SHP77 (cell line): ENCODE measurements at regions not wholly inside any gene's neighbourhood (a gene's known extent, or its start where the extent isn't known, plus 50 kb on each side); places are given as distances from the start of the nearest gene placed in this dataset.

Source experiments
- DNase-seq, 2 experiments: peaks; one replicate each; lab custom pipeline; 2025; lab: John Stamatoyannopoulos, UW

DNA sequence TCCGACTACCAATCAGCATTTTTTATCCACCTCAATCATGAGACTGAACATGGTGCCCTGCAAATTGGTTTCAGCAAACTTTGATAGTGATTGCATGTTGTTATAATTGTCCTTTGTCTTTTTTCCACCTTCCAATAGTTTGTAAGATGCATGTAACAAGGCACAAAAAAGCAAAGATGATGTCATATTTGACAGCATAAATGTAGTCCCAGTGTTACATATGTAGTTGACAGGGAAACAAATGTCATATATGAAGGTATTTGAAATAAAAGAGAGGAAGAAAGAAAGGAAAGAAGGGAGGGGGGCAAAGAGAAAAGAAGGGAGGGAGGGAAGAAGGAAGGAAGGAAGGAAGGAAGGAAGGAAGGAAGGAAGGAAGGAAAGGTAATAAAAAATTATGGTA, 441.7 kb upstream of the CPEB2 start:
- no peak for DNase-seq

DNA sequence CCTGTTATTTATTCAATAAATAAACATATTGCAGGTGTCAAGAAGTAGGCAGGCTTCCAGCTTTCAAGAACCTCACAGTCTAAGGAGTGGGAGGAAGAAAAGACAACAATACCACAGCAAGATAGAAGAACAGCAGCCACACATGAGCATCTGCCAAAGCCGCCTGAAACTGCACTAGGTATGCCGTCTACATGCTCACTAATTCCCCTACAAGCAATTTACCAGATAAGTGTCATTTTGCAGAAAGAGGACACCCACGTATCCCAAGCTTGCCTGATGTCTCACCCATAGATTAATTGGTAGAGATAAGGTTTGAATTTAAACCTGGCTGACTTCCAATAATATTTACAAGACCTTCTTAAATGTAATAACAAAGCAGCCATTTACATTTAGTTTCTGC, 439.4 kb upstream of the CPEB2 start:
- DNase-seq, result no peak

DNA sequence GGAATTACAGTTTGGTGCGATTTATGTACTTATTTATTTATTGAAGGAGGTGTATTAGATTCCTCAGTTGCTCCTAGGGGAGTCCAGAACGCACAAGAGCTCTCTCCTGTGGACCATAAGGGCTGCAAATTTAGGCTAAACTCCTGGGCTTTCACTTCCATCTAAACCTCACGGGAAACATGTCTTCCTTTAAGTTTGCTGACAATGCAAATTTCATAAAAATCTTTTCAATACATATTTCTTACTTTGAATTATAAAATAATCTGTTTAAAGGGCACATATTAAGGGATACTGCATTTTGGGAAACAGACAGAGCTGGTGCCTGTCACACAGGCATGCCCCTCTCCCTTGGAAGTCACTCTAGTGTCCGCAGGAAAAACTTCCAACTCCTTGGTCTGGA, 438.0 kb upstream of the CPEB2 start:
- DNase-seq, result no peak

DNA sequence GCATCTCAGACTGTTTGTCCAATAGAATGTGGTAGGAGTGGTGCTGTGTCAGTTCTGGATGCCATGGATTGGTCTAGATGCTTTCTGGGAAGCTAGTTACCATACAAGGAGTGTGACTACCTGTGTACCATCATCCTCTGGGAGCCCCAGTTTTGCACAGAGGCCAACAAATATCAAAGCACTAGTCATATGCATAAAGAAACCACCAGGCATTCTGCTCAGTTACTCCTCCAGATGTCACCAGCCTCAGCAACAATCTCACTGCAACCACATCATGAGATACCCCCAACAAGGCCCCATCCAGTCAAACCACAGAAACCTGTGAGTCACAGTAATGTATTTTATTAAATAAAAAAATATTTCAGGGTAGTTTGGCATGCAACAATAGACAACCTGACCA, 435.8 kb upstream of the CPEB2 start:
- DNase-seq, result no peak

DNA sequence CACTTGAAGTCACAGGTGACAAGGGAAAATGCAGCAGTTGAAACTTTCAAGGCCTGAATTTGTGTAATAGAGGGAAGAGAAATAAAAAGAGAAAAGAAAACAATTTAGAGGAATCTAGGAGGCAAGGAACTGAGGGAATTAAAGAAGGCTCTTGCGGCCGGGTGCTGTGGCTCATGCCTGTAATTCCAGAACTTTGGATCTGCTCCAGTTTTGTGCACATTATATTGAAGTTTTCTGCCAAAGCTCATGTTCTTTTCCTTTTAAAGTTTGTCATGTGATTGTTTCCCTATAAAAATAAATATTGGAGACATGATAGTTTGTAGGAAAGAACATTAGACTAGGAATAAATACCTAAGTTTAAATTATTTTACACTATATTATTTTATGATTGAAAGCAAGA, 433.9 kb upstream of the CPEB2 start:
- DNase-seq, result no peak

DNA sequence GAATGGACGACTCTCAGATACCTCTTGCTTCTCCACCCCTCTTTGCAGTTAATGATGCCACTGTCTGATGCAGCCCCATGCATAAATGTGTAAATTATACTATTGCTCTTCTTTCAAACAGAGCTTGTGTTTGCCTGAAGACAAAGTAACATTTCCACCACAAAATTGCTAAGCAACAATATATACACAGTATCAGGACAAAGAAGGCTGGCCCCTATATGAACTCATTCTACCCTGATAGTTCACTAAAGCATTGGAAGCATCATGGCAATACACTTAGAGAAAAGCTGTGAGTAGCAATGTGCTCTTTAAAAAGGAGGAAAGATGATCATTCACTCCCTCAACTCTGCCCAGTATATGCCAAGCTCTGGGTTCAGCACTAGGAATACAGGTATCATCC, 427.0 kb upstream of the CPEB2 start:
- DNase-seq, result no peak

DNA sequence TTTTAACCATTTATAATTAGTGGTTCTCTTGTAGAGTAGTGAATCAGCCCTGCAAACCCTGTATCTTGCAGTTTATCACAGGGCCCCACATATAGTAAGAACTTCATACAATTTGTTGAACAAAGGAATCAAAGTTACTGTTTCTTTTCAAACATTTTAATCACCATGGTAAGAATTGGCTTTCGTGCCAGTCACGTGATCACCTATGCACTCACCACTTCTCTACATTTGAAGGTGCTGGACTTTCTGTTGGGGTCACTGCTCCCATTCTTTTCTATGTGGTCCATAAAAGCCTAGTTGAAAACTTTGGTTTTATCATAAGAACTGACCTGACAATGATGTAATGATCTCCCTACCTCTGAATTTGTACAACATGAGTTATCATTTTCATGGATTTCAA, 426.4 kb upstream of the CPEB2 start:
- no peak for DNase-seq

DNA sequence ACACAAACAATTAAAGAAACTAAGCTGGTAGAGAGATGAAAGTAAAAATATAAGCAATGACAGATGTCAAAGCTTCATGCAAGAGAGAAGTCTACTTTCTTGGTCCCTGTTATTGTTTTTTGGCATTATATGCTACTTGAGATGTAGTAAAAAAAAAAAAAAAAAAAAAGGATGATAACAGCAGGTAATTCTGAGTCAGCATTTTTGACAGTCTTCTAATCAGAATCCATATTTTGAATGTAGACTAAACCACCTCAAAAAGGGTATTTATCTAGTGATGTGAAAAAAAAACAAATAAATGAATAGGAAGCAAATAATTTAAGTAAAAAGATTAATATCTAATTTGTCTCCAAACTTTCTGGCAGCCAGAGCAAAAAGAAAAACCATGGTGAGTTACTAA, 422.2 kb upstream of the CPEB2 start:
- DNase-seq, result no peak

DNA sequence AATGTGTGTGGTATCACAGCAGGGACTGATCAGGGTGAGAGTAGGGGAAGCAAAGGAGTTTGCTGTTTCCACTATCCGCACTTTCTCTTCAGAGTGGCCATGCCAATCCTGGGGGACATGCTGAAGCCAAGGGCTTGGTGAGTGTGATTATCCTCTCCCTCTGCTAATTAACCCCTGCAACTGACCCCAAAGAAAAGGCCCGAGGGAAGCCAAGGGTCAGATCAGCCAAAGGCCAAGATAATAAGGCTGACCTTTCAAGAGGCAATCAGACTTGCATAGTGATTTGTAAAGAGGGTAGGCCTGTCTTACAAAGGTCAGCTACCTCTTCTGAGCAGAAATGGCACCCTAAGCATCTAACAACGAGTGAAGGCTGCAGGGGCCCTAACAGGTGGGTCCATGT, 420.5 kb upstream of the CPEB2 start:
- DNase-seq, result no peak

DNA sequence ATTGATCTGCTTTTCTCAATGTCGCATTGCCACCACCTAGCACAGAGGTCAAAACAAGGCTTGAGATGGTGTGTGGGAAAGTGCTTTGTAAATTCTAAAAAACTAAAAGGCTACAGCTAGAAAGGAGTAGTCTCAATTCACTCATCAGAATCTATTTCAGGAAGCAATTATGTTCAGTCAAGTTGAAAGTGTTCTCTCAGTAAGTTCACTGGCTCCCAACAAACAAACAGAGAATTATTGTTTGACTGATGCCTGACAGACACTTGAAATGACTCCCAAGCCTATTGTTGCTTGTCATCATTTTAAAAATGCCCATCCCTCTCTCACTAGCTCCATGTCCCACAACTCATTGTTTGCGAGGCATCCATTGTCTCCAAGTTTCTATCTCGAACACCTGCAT, 419.6 kb upstream of the CPEB2 start:
- DNase-seq, result no peak

DNA sequence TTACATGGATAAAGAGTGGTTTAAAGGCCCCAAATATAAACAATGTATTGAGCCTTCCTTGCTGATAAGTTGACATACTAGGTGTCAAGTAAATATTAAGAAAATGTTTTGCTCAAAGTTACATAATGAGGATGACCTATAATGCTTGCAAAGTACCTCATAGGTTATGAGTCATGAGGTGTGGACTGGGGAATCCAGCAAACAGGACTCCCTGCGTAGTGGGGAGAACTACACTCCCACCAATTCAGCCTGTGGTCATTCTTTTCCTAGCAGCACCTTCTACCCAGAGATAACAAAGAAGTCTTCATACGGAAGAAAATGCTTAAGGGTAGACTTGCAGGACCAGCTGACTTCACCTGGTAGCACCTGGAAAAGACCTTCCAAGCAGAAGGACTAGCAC, 418.9 kb upstream of the CPEB2 start:
- DNase-seq, result no peak

DNA sequence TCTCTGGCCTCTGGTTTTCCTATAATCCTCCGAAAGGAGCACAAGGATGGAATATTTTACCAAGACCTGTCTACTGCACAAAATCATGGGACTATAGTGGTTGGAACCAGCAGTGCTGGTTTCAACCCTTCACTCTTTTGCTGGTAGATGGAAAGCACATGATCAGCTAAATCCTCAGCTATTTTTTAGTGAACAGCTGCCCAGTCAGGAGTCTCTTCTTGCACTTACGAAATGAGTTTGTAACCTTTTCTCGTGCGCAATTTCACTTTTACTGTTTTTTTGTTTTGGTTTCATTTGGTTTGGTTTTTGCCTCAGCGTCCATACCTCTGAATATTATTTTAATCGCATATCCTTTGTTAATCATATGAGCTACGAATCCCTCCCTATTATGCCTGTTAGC, 418.5 kb upstream of the CPEB2 start:
- DNase-seq, result no peak

DNA sequence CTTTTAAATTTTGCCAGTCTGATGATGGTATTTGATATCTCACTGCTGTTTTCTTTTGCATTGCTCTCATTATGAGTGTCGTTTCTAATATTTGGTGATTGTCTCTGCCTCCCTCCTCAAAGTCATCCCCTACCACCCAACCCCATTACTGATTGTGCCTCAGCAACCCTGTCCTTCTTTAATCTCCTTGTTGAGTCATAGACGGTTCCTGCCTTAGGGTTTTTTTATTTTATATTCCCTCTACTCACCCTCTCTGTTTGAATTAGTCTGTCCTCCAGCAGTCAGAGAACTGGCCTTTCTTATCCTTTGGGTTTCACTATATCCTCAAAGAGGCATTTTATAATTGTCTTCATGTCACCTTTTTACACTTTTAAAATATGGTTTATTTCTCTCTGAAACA, 409.3 kb upstream of the CPEB2 start:
- no peak for DNase-seq

DNA sequence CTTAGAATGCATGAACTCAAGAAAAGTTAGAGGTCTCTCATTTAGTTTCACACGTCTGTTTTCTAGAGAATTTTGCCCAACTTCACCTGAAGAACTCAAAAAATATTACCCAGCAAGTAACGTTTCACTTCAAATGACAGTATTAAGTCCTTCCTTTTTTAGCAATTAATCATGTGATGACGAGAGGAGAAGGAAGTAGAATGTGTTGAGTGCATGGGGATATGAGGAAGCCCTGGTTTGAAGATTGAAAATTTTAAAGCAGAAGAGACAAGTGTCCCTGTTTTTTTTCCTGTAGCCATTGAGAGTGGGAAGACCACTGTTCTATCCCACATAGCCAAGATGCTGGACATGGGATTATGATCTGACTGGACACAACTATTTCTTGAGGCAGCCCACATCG, 406.3 kb upstream of the CPEB2 start:
- DNase-seq, result no peak

DNA sequence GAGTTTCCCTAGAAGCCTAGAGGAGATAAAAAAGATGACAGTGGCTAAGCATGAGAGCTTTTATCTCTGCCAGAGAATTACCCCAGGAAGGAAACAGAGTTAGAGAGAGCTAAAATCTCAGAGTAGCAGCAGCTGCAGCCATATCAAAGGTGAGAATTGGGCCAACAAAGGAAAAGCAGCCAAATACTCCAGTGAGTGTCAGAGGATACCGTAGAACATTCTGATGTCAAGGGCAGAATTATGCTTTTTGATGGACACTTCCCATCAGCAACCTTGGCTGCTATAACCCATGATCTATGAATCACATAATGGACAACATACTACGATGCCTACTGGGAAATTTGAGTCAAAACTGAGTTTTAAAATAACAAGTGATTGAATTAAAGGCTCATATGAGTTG, 405.8 kb upstream of the CPEB2 start:
- no peak for DNase-seq

DNA sequence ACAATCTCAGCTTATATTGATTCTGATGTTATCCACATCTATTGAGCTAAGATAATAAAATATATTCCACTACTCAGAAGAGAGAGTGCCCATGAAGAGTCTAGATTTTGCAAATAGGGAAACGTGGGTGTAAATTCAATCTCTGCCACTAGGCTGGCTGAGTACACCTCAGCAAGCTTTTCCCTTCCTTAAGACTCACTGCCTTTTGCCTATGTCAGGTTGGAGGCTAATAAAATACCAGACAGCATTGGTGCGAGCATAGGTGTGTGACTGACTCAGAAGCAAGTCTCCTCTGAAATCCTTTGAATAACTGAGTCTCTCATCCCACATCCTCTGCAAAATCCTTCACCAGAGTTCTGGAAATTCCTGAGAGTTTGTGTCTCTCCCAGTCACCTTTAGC, 405.4 kb upstream of the CPEB2 start:
- DNase-seq, result no peak

DNA sequence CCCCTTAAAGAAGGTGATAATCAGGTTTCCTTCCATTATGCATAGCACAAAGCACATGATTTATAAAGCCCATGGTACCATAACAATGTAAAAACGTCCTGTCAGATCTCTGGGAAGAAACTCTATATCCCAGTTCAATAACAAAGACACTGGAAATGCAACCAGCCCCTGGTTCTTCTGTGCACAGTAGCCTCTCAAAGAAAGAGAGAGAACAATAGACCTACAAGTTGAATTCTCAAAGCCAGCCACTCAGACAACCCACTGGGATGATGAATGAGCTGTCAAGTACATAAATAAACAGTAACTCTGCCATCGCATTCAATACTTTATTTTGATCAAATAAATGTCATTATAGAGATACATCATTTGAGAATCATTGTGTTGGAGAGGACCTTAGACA, 400.1 kb upstream of the CPEB2 start:
- DNase-seq, result no peak

DNA sequence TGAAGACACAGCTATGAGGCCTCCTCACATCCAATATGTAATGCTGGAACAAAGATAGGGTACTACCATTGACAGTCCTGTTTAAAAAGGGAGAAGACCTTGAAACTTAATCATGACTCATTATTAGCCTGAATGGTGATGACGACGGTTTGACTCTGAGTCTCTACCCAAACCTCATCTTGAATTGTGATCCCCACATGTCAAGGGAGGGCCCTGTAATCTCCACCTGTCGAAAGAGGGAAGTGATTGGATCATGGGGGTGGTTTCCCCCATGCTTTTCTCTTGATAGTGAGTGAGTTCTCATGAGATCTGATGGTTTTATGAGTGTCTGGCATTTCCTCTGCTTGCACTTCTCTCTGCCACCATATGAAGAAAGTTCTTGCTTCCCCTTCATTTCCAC, 395.3 kb upstream of the CPEB2 start:
- DNase-seq, result no peak

DNA sequence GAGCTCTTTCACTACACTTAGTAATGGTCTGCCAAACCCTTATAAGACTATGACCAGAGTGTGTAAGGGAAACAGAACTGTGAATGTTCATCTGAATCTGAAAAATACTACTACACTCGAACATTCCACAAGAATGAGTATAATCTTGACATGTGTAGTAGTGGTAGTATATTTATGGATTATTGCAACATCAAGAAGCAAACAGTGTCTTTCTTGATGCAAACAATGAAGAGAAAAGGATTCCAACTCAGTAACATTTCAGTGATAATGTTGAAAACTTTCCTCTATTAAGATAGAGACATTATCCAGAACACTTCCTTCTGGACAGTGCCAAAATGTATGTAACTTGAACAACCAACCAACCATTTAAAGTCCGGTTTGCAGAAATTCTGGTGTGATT, 394.7 kb upstream of the CPEB2 start:
- no peak for DNase-seq

DNA sequence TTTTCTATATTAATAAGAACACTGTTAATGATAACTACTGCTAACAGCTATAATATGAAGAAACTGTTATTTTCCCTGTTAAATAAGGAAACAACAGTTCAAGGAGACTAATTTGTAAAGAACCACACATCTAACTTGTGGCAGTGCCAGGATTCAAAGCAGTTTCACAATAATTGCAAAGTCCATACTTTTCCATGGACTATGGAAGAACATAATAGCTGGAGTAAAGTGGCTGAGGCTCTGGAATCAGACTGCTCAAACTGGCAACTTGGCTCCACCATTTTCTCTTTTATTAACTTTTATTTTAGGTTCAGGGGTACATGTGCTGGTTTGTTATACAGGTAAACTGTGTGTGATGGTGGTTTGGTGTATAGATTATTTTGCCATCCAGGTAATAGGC, 393.7 kb upstream of the CPEB2 start:
- no peak for DNase-seq

DNA sequence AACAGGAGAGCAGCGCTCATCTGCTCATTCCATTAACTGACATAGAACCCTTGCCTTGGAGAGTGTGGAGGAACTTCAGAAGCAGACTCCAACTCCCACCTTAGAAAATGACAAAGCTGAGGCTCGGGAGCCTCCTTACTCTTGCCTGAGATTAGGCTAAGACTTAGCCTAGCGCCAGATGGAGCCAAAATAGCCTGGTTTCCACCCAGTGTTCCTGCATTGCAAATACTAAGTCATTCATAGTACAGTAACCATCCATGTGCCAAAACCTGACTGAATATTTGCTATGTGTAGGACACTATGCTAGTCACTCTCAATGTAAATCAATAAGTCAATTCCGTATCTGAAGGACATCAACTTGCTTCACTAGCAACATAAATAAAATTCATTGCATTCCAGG, 387.4 kb upstream of the CPEB2 start:
- DNase-seq, result no peak

DNA sequence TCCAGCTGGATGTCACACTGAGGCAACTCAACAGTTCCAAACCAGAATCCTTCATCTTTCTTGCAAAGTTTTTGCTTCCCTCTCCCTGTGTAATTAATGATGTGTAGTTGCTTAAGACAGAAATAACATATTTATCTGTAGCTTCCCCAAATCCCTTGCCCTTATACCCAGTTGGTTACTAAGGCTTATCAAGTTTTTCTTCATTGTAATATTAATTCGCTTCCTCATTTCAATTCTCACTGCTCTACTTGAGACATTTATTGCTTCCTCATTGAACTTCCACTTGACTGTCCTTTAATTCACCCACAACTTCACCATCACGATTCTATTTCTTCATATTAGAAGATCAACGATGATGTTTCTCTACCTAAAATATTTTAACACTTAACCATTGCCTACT, 386.6 kb upstream of the CPEB2 start:
- no peak for DNase-seq

DNA sequence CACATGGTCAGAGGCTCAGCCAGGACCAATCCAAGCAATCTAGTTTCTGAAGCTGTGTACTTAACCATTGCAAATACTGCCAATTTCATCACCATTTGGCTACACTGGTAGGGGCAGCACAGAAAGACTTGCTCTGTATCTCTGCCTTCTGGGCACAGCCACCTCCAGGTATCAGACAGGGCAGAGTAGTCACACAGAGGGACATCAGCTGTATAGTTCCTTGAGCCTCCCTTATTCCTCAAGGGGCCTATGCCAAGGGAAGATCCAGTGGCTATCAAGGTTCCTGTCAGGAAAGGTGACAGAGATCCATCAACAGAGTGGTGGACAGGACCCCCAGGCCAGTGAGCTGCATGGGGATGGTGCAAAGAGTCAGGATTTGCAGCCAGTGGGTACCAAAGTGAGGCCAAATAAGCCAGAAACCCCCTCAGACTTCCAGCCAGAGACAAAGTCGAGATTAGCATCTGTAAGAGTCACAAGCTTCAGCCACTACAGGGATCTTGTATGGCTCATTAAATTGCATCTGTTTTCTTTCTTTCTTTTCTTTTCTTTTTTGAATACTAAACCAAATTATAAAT, 381.6 kb upstream of the CPEB2 start:
- no peak for DNase-seq

DNA sequence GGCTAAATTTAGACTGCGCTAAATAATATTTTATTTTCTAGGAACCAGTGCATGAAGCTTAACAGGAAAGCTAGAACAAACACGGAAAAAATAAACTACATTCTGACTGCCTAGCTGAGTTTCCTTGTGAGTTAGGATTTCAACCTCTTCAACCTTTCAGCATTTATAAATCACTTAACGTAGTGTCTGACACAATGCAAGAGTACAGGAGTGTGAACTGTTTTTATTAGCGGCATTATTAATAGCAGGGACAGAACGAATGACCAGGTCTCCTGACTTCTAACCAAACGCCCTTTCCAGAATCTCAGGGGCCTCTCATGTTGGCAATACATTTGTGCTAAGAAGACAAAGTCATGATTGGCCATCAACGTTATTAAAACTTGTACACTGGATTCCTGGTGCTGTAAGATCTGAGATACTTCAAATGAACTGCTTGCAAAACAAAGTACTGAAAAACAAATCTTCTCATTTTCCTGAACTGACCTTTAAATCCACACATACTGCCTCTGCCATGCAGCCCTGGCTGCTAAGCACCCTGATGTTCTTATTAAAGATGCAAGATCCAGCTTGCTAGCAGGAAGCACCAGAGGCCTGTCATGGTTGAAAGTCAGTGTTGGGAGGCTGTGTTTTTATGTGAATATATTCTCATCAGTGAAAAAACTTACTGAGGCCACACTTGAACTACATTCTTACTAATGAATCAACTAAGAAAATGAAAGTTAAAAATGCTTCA, 380.4 kb upstream of the CPEB2 start:
- no peak for DNase-seq
